ENCODE measurements at regions not wholly inside any gene's neighbourhood (a gene's known extent, or its start where the extent isn't known, plus 50 kb on each side); places are given as distances from the start of the nearest gene placed in this dataset.

DNA sequence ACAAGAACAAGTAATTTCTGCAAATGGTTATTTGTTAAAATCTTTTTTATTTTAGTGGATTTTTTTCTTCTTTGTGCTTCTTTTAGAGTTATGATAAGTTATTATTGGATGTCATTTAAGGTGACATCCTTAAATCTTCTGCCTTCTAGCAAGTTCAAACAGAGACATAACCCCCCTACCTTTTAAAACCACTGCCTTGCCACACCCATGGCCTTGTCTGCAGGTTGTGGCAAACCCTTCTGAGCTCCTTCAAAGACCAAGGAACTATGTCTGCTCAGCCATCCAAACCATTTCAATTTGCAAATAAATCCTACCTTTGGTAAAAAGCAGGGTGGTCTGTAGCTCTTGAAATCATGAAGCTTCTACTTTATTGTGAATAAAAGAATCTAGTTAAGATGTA lies 241.6 kb downstream of the FAM76B start:
- H3K36me3 ChIP-seq (ENCODE audit: control insufficient read depth, insufficient read depth, low read length), result no peaks in the 10 kb centered on the region
- no peaks in the 10 kb centered on the region; the same call in none of the 2 replicates for H3K27me3 ChIP-seq (replicated peaks; ENCODE audit: control insufficient read depth, insufficient read depth, low read length)
- no peak for DNase-seq (ENCODE audit: extremely low read depth, insufficient read length)
- TF ChIP-seq CTCF (IDR thresholded peaks at IDR 0.05; ENCODE audit: insufficient read depth, low read length, poor library complexity, severe bottlenecking), result no peak
- no peak overlapping the region for H3K4me3 ChIP-seq (replicated peaks; ENCODE audit: low read depth, low read length)

DNA sequence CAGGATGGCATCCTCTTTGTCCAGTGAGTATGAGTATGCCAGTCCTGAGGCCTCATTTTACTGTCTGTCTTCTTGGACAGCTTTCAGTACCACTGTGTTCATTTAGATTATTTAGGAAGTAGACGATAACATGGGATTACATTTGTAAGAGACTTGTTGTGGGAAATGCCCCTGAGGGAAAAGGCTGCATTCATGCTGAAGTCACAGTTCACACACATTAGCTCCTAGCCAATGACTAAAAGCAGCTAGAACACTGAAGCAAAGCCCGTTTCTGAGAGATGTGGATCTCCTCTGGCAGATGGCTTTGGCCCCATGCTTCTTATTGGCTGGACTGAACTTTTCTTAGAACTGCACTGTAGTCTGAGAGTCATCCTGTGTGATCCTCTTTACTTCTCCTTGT lies 242.4 kb downstream of the FAM76B start:
- no peak for TF ChIP-seq CTCF (IDR thresholded peaks at IDR 0.05; ENCODE audit: insufficient read depth, low read length, poor library complexity, severe bottlenecking)
- DNase-seq (ENCODE audit: extremely low read depth, insufficient read length), result no peak
- Histone ChIP-seq H3K36me3 (ENCODE audit: control insufficient read depth, insufficient read depth, low read length) (no peaks in the 10 kb centered on the region), H3K27me3 (replicated peaks; ENCODE audit: control insufficient read depth, insufficient read depth, low read length) (no peaks in the 10 kb centered on the region; the same call in none of the 2 replicates), H3K4me3 (replicated peaks; ENCODE audit: low read depth, low read length) (no peak overlapping the region)

DNA sequence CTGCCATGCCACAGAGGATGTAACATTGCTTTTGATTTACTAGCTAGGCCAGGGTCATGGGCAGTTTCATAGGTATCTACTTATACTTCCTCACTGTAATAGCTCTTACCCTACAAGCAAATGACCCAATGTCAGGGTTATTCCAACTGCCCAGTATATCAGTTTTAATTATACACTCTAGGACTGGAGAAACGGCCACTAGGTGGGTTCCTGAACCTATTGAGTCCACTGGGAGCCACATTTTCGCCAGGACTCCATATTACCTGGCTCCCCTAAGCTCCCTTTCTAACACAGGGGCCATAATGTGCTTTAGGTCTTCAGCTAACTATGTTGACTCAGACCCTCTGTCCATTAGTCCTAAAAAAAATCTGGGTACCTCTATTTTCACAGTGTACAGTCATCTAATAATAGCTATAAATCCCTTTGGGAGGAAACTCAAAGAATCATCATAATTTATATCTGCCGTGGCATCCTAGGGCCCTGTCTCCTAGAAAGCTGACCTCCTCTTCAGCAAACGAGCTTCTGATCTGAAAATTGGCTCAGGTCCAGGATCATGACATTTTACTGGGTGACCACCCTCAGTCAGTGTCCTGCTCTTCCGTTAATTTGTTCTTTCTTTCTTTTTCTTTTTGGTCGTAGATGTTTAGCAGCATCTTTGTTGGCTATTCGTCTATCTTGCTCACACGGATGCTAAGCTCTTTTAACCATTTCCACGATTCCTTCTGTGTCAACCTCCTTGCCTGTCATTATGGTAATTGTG lies 244.3 kb downstream of the FAM76B start:
- Histone ChIP-seq H3K36me3 (ENCODE audit: control insufficient read depth, insufficient read depth, low read length) (no peaks in the 10 kb centered on the region), H3K4me3 (replicated peaks; ENCODE audit: low read depth, low read length) (no peak overlapping the region), H3K27me3 (replicated peaks; ENCODE audit: control insufficient read depth, insufficient read depth, low read length) (no peaks in the 10 kb centered on the region; the same call in none of the 2 replicates)
- DNase-seq (ENCODE audit: extremely low read depth, insufficient read length), result no peak
- TF ChIP-seq CTCF (IDR thresholded peaks at IDR 0.05; ENCODE audit: insufficient read depth, low read length, poor library complexity, severe bottlenecking), result peak; percentile 30

- H3K27me3 ChIP-seq (replicated peaks; ENCODE audit: control insufficient read depth, insufficient read depth, low read length), result no peaks in the 10 kb centered on the region; the same call in none of the 2 replicates
- no peak for TF ChIP-seq CTCF (IDR thresholded peaks at IDR 0.05; ENCODE audit: insufficient read depth, low read length, poor library complexity, severe bottlenecking)
- no peaks in the 10 kb centered on the region for H3K36me3 ChIP-seq (ENCODE audit: control insufficient read depth, insufficient read depth, low read length)
- DNase-seq (ENCODE audit: extremely low read depth, insufficient read length), result no peak
- H3K4me3 ChIP-seq (replicated peaks; ENCODE audit: low read depth, low read length), result no peak overlapping the region
These were observed 245.3 kb downstream of the FAM76B start for GRCh38 chr11:95544095-95544856.

- no peak for DNase-seq (ENCODE audit: extremely low read depth, insufficient read length)
- Histone ChIP-seq H3K27me3 (replicated peaks; ENCODE audit: control insufficient read depth, insufficient read depth, low read length) (no peaks in the 10 kb centered on the region; the same call in none of the 2 replicates), H3K36me3 (ENCODE audit: control insufficient read depth, insufficient read depth, low read length) (no peaks in the 10 kb centered on the region), H3K4me3 (replicated peaks; ENCODE audit: low read depth, low read length) (no peak overlapping the region)
- no peak for TF ChIP-seq CTCF (IDR thresholded peaks at IDR 0.05; ENCODE audit: insufficient read depth, low read length, poor library complexity, severe bottlenecking)
These were observed 246.6 kb downstream of the FAM76B start for GRCh38 chr11:95542868-95543551.

Data from GM06990 (cell line).